Stimulated activated CD4-positive, alpha-beta T cell treated with anti-CD3 and anti-CD28 coated beads, Interleukin-12 subunit alpha, Interleukin-12 subunit beta, amount 100 ng/mL, for 48 hours (primary cell): ENCODE measurements at regions not wholly inside any gene's neighbourhood (a gene's known extent, or its start where the extent isn't known, plus 50 kb on each side); places are given as distances from the start of the nearest gene placed in this dataset.
A peak's percentile ranks its signal among the peaks of the same experiment; 100 is the strongest.

Source experiments
- DNase-seq, 3 donors: peaks; one replicate each; pipeline ENCODE4 v3.0.0-alpha.2; 2020; ENCODE audit warnings: low read depth in 2 of 3, low spot score in 1 of 3

- no peak for DNase-seq
Observed at GRCh38 chr3:68315964-68316363, 616.4 kb downstream of the TAFA4 start.

- DNase-seq = no peak
Observed at GRCh38 chr3:68315546-68315945, 616.8 kb downstream of the TAFA4 start.

GRCh38 chr3:68306571-68306970 is 625.8 kb downstream of the TAFA4 start:
- DNase-seq = peak in 1 of 3 donors; percentile 9

GRCh38 chr3:68295457-68295856 is 636.9 kb downstream of the TAFA4 start:
- DNase-seq = no peak

GRCh38 chr3:68290333-68290732 is 635.9 kb upstream of the SUCLG2 start:
- no peak for DNase-seq

- no peak for DNase-seq
Observed at GRCh38 chr3:68288085-68288484, 633.7 kb upstream of the SUCLG2 start.

- DNase-seq = no peak
Observed at GRCh38 chr3:68287101-68287500, 632.7 kb upstream of the SUCLG2 start.

GRCh38 chr3:68274286-68274685 is 619.9 kb upstream of the SUCLG2 start:
- DNase-seq = no peak

GRCh38 chr3:68271145-68271544 is 616.7 kb upstream of the SUCLG2 start:
- DNase-seq = no peak

- DNase-seq = peak in 2 of 3 donors; percentile 5 to 12
Observed at GRCh38 chr3:68256635-68257223, 602.3 kb upstream of the SUCLG2 start.

GRCh38 chr3:68249265-68249664 is 594.9 kb upstream of the SUCLG2 start:
- DNase-seq = peak in 2 of 3 donors; percentile 8 to 37

GRCh38 chr3:68242606-68243005 is 588.2 kb upstream of the SUCLG2 start:
- DNase-seq = no peak

- no peak for DNase-seq
Observed at GRCh38 chr3:68239542-68239941, 585.1 kb upstream of the SUCLG2 start.

GRCh38 chr3:68234076-68234780 is 579.8 kb upstream of the SUCLG2 start:
- no peak for DNase-seq

GRCh38 chr3:68228856-68229255 is 574.4 kb upstream of the SUCLG2 start:
- DNase-seq = no peak

- no peak for DNase-seq
Observed at GRCh38 chr3:68220832-68221231, 566.4 kb upstream of the SUCLG2 start.

GRCh38 chr3:68211637-68212036 is 557.2 kb upstream of the SUCLG2 start:
- no peak for DNase-seq

- DNase-seq = no peak
Observed at GRCh38 chr3:68210635-68211034, 556.2 kb upstream of the SUCLG2 start.

GRCh38 chr3:68207327-68207726 is 552.9 kb upstream of the SUCLG2 start:
- DNase-seq = no peak

- DNase-seq = no peak
Observed at GRCh38 chr3:68206524-68207117, 552.2 kb upstream of the SUCLG2 start.

- DNase-seq = no peak
Observed at GRCh38 chr3:68186733-68187132, 532.3 kb upstream of the SUCLG2 start.

GRCh38 chr3:68176600-68176999 is 522.2 kb upstream of the SUCLG2 start:
- DNase-seq = no peak
